ENCODE measurements at regions not wholly inside any gene's neighbourhood (a gene's known extent, or its start where the extent isn't known, plus 50 kb on each side); places are given as distances from the start of the nearest gene placed in this dataset.

DNA sequence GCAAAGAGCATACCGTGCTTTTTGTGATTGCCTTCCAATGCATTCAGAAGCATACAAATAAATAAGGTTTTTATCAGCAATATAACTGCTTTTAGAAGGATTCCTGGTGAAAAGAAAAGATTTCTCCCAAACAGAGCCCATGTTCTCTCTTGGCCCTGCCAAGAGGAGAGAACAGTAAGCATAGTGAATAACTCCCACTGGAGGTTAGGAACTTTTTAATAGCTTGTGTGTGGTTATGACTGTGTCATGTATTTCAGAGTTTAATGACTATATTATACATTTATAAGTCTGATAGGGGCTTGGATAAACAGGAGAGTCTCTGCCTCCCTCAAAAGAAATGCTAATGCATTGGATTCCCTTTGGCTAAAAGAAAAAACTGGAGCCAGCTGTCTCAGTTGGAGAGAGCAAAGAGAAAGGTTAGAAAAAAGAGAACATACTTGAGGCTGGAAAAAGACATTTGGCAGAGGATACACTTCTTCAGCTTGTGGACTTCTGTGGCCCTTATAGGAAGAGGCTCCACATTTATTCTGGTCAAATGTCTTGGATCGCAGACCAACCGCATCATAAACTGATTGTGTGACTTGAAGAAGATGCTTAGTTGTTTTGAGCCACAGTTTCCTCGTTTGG is 63.0 kb upstream of the SPRED2 start:
- Histone ChIP-seq H3K9me3 (no peaks in the 10 kb centered on the region), H3K4me3 (no peak overlapping the region), H3K27ac (no peak overlapping the region), H3K4me1 (no peaks in the 10 kb centered on the region), H3K27me3 (no peaks in the 10 kb centered on the region), H3K36me3 (replicated peaks in 1 of 2; ENCODE audit: insufficient read depth in 1 of 2, low read depth in 2 of 2) (no peaks in the 10 kb centered on the region)
- intact Hi-C loops (cut with DNase I), result no loop called here
- TF ChIP-seq POLR2A (IDR thresholded peaks at IDR 0.05), result no peak
- no peak for TF ChIP-seq CTCF (IDR thresholded peaks at IDR 0.05)
- WGBS, 2 donors, result 71 to 79% methylated on average over 4 of the region's 4 CpGs
- no peak for DNase-seq
- ATAC-seq, result no peak

GRCh38 chr2:65494078-65494477 is 61.7 kb upstream of the SPRED2 start:
- H3K27me3 ChIP-seq, result no peaks in the 10 kb centered on the region
- WGBS, 2 donors, result 83 to 95% methylated on average over 3 of the region's 3 CpGs
- no peak for TF ChIP-seq CTCF (IDR thresholded peaks at IDR 0.05)
- no peak for TF ChIP-seq POLR2A (IDR thresholded peaks at IDR 0.05)
- H3K27ac ChIP-seq, result no peak overlapping the region
- intact Hi-C loops (cut with DNase I), result no loop called here
- ATAC-seq (no peak), DNase-seq (no peak)
- no peaks in the 10 kb centered on the region for H3K36me3 ChIP-seq (replicated peaks in 1 of 2; ENCODE audit: insufficient read depth in 1 of 2, low read depth in 2 of 2)
- no peaks in the 10 kb centered on the region for H3K9me3 ChIP-seq
- no peak overlapping the region for H3K4me3 ChIP-seq
- no peaks in the 10 kb centered on the region for H3K4me1 ChIP-seq

- ATAC-seq, result no peak
- H3K27ac ChIP-seq, result no peak overlapping the region
- no peaks in the 10 kb centered on the region for H3K4me1 ChIP-seq
- intact Hi-C loops (cut with DNase I), result no loop called here
- 51 to 63% methylated on average over 7 of the region's 7 CpGs for WGBS, 2 donors
- TF ChIP-seq CTCF (IDR thresholded peaks at IDR 0.05), result no peak
- no peak for TF ChIP-seq POLR2A (IDR thresholded peaks at IDR 0.05)
- DNase-seq, result no peak
- no peaks in the 10 kb centered on the region for H3K9me3 ChIP-seq
- no peaks in the 10 kb centered on the region for H3K27me3 ChIP-seq
- no peaks in the 10 kb centered on the region for H3K36me3 ChIP-seq (replicated peaks in 1 of 2; ENCODE audit: insufficient read depth in 1 of 2, low read depth in 2 of 2)
- H3K4me3 ChIP-seq, result no peak overlapping the region
Observed at GRCh38 chr2:65491381-65491905, 59.0 kb upstream of the SPRED2 start.

- intact Hi-C loops (cut with DNase I), result no loop called here
- no peaks in the 10 kb centered on the region for H3K27me3 ChIP-seq
- H3K4me3 ChIP-seq, result no peak overlapping the region
- no peak for ATAC-seq
- TF ChIP-seq CTCF (IDR thresholded peaks at IDR 0.05) (no peak), POLR2A (IDR thresholded peaks at IDR 0.05) (no peak)
- 82 to 95% methylated on average over 3 of the region's 3 CpGs for WGBS, 2 donors
- DNase-seq, result no peak
- no peak overlapping the region for H3K27ac ChIP-seq
- H3K9me3 ChIP-seq, result no peaks in the 10 kb centered on the region
- no peaks in the 10 kb centered on the region for H3K4me1 ChIP-seq
- H3K36me3 ChIP-seq (replicated peaks in 1 of 2; ENCODE audit: insufficient read depth in 1 of 2, low read depth in 2 of 2), result no peaks in the 10 kb centered on the region
Observed at GRCh38 chr2:65490222-65490621, 57.8 kb upstream of the SPRED2 start.

DNA sequence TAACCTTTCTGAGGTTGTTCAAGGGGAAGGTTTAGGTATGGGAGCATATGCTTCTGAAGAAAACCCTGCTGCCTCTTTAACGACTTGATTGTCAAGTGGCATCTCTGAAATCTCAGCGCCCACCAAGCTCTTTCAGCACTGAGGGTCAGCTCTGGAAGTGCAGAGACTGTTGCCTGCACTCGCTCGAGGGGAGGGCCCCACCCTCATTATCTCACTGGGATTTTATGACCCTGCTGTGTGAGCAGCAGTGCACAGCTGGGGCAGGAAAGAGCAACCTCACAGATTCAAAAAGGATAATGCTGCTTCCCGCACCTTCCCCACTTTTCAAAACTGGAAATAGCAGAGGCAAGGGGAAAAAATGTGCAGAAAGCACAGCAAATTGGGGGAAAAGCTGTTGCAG is 56.9 kb upstream of the SPRED2 start:
- H3K27ac ChIP-seq, result no peak overlapping the region
- WGBS, 2 donors, result 54 to 55% methylated on average over 4 to 5 of the region's 5 CpGs
- no peaks in the 10 kb centered on the region for H3K27me3 ChIP-seq
- no peak overlapping the region for H3K4me3 ChIP-seq
- DNase-seq, result no peak
- no peaks in the 10 kb centered on the region for H3K9me3 ChIP-seq
- H3K36me3 ChIP-seq (replicated peaks in 1 of 2; ENCODE audit: insufficient read depth in 1 of 2, low read depth in 2 of 2), result no peaks in the 10 kb centered on the region
- no peaks in the 10 kb centered on the region for H3K4me1 ChIP-seq
- intact Hi-C loops (cut with DNase I), result no loop called here
- TF ChIP-seq POLR2A (IDR thresholded peaks at IDR 0.05) (no peak), CTCF (IDR thresholded peaks at IDR 0.05) (no peak)
- ATAC-seq, result no peak
